ENCODE measurements at regions not wholly inside any gene's neighbourhood (a gene's known extent, or its start where the extent isn't known, plus 50 kb on each side); places are given as distances from the start of the nearest gene placed in this dataset.

GRCh38 chr18:44080054-44080453 is 600.6 kb upstream of the SETBP1 start:
- Histone ChIP-seq H3K27ac (ENCODE audit: low read depth, low read length, poor library complexity, severe bottlenecking) (no peak overlapping the region), H3K27me3 (replicated peaks; ENCODE audit: insufficient read depth, low read depth, low read length, poor library complexity) (no peaks in the 10 kb centered on the region), H3K9me3 (ENCODE audit: low read depth, low read length, poor library complexity, severe bottlenecking) (no peaks in the 10 kb centered on the region), H3K4me3 (ENCODE audit: low read depth, low read length, poor library complexity, severe bottlenecking) (no peak overlapping the region), H3K36me3 (ENCODE audit: insufficient read depth, low read length, poor library complexity, severe bottlenecking) (no peaks in the 10 kb centered on the region), H3K4me1 (ENCODE audit: insufficient read depth, low read length, poor library complexity, severe bottlenecking) (no peaks in the 10 kb centered on the region)
- POLR2A ChIA-PET (ENCODE audit: low non-redundant PET): interaction anchor here (0.7 kb wide), 1 partner anchor 290 kb away, joined by 4 read pairs; no protein-coding TSS in a partner anchor
- intact Hi-C loops (cut with micrococcal nuclease; ENCODE audit: unreplicated experiment): loop anchor here (10.0 kb wide), 1 partner anchor 455 kb away; no protein-coding TSS in a partner anchor
- TF ChIP-seq CTCF (conservative IDR thresholded peaks at IDR 0.05; ENCODE audit: low read depth, low read length) (no peak), EZH2 (IDR thresholded peaks at IDR 0.05; ENCODE audit: borderline replicate concordance, low read depth, low read length, poor library complexity, severe bottlenecking) (no peak)
- no peak for DNase-seq (ENCODE audit: low spot score)
- CTCF ChIA-PET: no interaction called here
- no TSS peak for BruUV-seq (replicated peaks)

- Histone ChIP-seq H3K9me3 (ENCODE audit: low read depth, low read length, poor library complexity, severe bottlenecking) (no peaks in the 10 kb centered on the region), H3K4me3 (ENCODE audit: low read depth, low read length, poor library complexity, severe bottlenecking) (no peak overlapping the region), H3K27ac (ENCODE audit: low read depth, low read length, poor library complexity, severe bottlenecking) (no peak overlapping the region), H3K36me3 (ENCODE audit: insufficient read depth, low read length, poor library complexity, severe bottlenecking) (no peaks in the 10 kb centered on the region), H3K27me3 (replicated peaks; ENCODE audit: insufficient read depth, low read depth, low read length, poor library complexity) (no peaks in the 10 kb centered on the region), H3K4me1 (ENCODE audit: insufficient read depth, low read length, poor library complexity, severe bottlenecking) (no peaks in the 10 kb centered on the region)
- ChIA-PET POLR2A (ENCODE audit: low non-redundant PET) (no interaction called here), CTCF (no interaction called here)
- TF ChIP-seq CTCF (conservative IDR thresholded peaks at IDR 0.05; ENCODE audit: low read depth, low read length) (no peak), EZH2 (IDR thresholded peaks at IDR 0.05; ENCODE audit: borderline replicate concordance, low read depth, low read length, poor library complexity, severe bottlenecking) (no peak)
- no TSS peak for BruUV-seq (replicated peaks)
- intact Hi-C loops (cut with micrococcal nuclease; ENCODE audit: unreplicated experiment): loop anchor here (10.0 kb wide), 2 partner anchors 305 to 465 kb away; no protein-coding TSS in a partner anchor
- no peak for DNase-seq (ENCODE audit: low spot score)
Measured at GRCh38 chr18:44089732-44090131, 591.0 kb upstream of the SETBP1 start.

GRCh38 chr18:44090453-44090852 is 590.2 kb upstream of the SETBP1 start:
- intact Hi-C loops (cut with micrococcal nuclease; ENCODE audit: unreplicated experiment): loop anchor here (10.0 kb wide), 1 partner anchor 306 kb away; no protein-coding TSS in a partner anchor
- POLR2A ChIA-PET (ENCODE audit: low non-redundant PET): no interaction called here

More at GRCh38 chr18:44090453-44090852, 590.2 kb upstream of the SETBP1 start:
- H3K4me1 ChIP-seq (ENCODE audit: insufficient read depth, low read length, poor library complexity, severe bottlenecking): no peaks in the 10 kb centered on the region
- no peaks in the 10 kb centered on the region for H3K9me3 ChIP-seq (ENCODE audit: low read depth, low read length, poor library complexity, severe bottlenecking)
- H3K27me3 ChIP-seq (replicated peaks; ENCODE audit: insufficient read depth, low read depth, low read length, poor library complexity): no peaks in the 10 kb centered on the region
- no peaks in the 10 kb centered on the region for H3K36me3 ChIP-seq (ENCODE audit: insufficient read depth, low read length, poor library complexity, severe bottlenecking)
- no peak overlapping the region for H3K27ac ChIP-seq (ENCODE audit: low read depth, low read length, poor library complexity, severe bottlenecking)
- CTCF ChIA-PET: no interaction called here
- no peak overlapping the region for H3K4me3 ChIP-seq (ENCODE audit: low read depth, low read length, poor library complexity, severe bottlenecking)
- no peak for TF ChIP-seq CTCF (conservative IDR thresholded peaks at IDR 0.05; ENCODE audit: low read depth, low read length)
- no peak for TF ChIP-seq EZH2 (IDR thresholded peaks at IDR 0.05; ENCODE audit: borderline replicate concordance, low read depth, low read length, poor library complexity, severe bottlenecking)
- BruUV-seq (replicated peaks): no TSS peak
- no peak for DNase-seq (ENCODE audit: low spot score)

All from A673 (cell line).